Immature natural killer cell (primary cell): ENCODE measurements at regions not wholly inside any gene's neighbourhood (a gene's known extent, or its start where the extent isn't known, plus 50 kb on each side); places are given as distances from the start of the nearest gene placed in this dataset.
"Not testable (repeated sequence)": the region's sequence is repeated elsewhere in the genome, so short reads cannot be mapped to it uniquely, and the experiment has no call there.

Experiments used
- DNase-seq, 3 donors: peaks; one replicate each; pipeline ENCODE4 v3.0.0; 2022; ENCODE audit warnings: mixed read lengths in 1 of 3
- H3K27ac Mint-ChIP-seq, 6 donors: one replicate each; pipeline ENCODE4 v1.8.0; 2020; ENCODE audit warnings: mixed read lengths in 6 of 6, mild to moderate bottlenecking in 5 of 6, inconsistent platforms in 4 of 6, moderate library complexity in 3 of 6
- H3K27me3 Mint-ChIP-seq, 3 donors: one replicate each; pipeline ENCODE4 v1.8.0; 2020 to 2021; ENCODE audit warnings: low read depth in 3 of 3, mild to moderate bottlenecking in 3 of 3, mixed read lengths in 3 of 3, moderate library complexity in 3 of 3, inconsistent platforms in 1 of 3
- H3K36me3 Mint-ChIP-seq, 3 donors: one replicate each; pipeline ENCODE4 v1.8.0; 2020; ENCODE audit warnings: mixed read lengths in 3 of 3, inconsistent platforms in 2 of 3, mild to moderate bottlenecking in 2 of 3
- H3K4me1 Mint-ChIP-seq, 2 donors: one replicate each; pipeline ENCODE4 v1.8.0; 2020; ENCODE audit warnings: inconsistent platforms in 2 of 2, mild to moderate bottlenecking in 2 of 2, mixed read lengths in 2 of 2, moderate library complexity in 1 of 2
- H3K4me3 Mint-ChIP-seq, 5 donors: one replicate each; pipeline ENCODE4 v1.8.0; 2020; ENCODE audit warnings: mild to moderate bottlenecking in 5 of 5, mixed read lengths in 5 of 5, inconsistent platforms in 3 of 5, moderate library complexity in 3 of 5
- H3K9me3 Mint-ChIP-seq, 6 donors: one replicate each; pipeline ENCODE4 v1.8.0; 2020; ENCODE audit warnings: mild to moderate bottlenecking in 6 of 6, mixed read lengths in 6 of 6, inconsistent platforms in 4 of 6, moderate library complexity in 3 of 6

- Mint-ChIP-seq H3K9me3 (no peaks in the 10 kb centered on the region), H3K27ac (no peak overlapping the region), H3K4me1 (no peaks in the 10 kb centered on the region), H3K36me3 (no peaks in the 10 kb centered on the region), H3K4me3 (no peak overlapping the region), H3K27me3 (peaks cover 0 to 3% (median 2%) of the 10 kb centered on the region in 3 donors)
- DNase-seq, result no peak
Measured at GRCh38 chr3:107450254-107450893, 72.4 kb upstream of the BBX start.

- Mint-ChIP-seq H3K4me1 (no peaks in the 10 kb centered on the region), H3K9me3 (no peaks in the 10 kb centered on the region), H3K27ac (no peak overlapping the region), H3K36me3 (no peaks in the 10 kb centered on the region), H3K27me3 (peaks cover 0 to 5% (median 3%) of the 10 kb centered on the region in 3 donors), H3K4me3 (no peak overlapping the region)
- DNase-seq, result no peak
Measured at GRCh38 chr3:107452436-107452835, 70.3 kb upstream of the BBX start.

GRCh38 chr3:107453504-107453903 lies 69.3 kb upstream of the BBX start:
- Mint-ChIP-seq H3K4me3 (no peak overlapping the region), H3K27ac (no peak overlapping the region)

GRCh38 chr3:107455621-107456020 lies 67.1 kb upstream of the BBX start:
- Mint-ChIP-seq H3K36me3 (no peaks in the 10 kb centered on the region), H3K4me1 (no peaks in the 10 kb centered on the region), H3K27ac (no peak overlapping the region), H3K4me3 (no peak overlapping the region), H3K27me3 (peaks cover 0 to 5% (median 3%) of the 10 kb centered on the region in 3 donors), H3K9me3 (no peaks in the 10 kb centered on the region)
- no peak for DNase-seq

More at GRCh38 chr3:107453504-107453903, 69.3 kb upstream of the BBX start:
- Mint-ChIP-seq H3K36me3 (no peaks in the 10 kb centered on the region), H3K4me1 (no peaks in the 10 kb centered on the region), H3K27me3 (peaks cover 0 to 5% (median 4%) of the 10 kb centered on the region in 3 donors), H3K9me3 (no peaks in the 10 kb centered on the region)
- no peak for DNase-seq

GRCh38 chr3:107456501-107456900 lies 66.3 kb upstream of the BBX start:
- DNase-seq, result no peak
- no peaks in the 10 kb centered on the region for H3K9me3 Mint-ChIP-seq
- H3K4me3 Mint-ChIP-seq, result no peak overlapping the region
- no peak overlapping the region for H3K27ac Mint-ChIP-seq
- no peaks in the 10 kb centered on the region for H3K36me3 Mint-ChIP-seq
- no peaks in the 10 kb centered on the region for H3K4me1 Mint-ChIP-seq
- H3K27me3 Mint-ChIP-seq, result peaks cover 0 to 5% (median 3%) of the 10 kb centered on the region in 3 donors

- Mint-ChIP-seq H3K36me3 (no peaks in the 10 kb centered on the region), H3K27me3 (peaks cover 0 to 5% (median 5%) of the 10 kb centered on the region in 3 donors), H3K4me1 (no peaks in the 10 kb centered on the region), H3K9me3 (no peaks in the 10 kb centered on the region), H3K4me3 (no peak overlapping the region), H3K27ac (no peak overlapping the region)
- no peak for DNase-seq
Measured at GRCh38 chr3:107458871-107459270, 63.9 kb upstream of the BBX start.

GRCh38 chr3:107461721-107462120 lies 61.0 kb upstream of the BBX start:
- peaks cover 0 to 7% (median 3%) of the 10 kb centered on the region in 3 donors for H3K27me3 Mint-ChIP-seq
- no peaks in the 10 kb centered on the region for H3K4me1 Mint-ChIP-seq
- no peaks in the 10 kb centered on the region for H3K9me3 Mint-ChIP-seq
- no peak overlapping the region for H3K27ac Mint-ChIP-seq
- no peak for DNase-seq
- no peak overlapping the region for H3K4me3 Mint-ChIP-seq
- H3K36me3 Mint-ChIP-seq, result no peaks in the 10 kb centered on the region

GRCh38 chr3:107464037-107464436 lies 58.7 kb upstream of the BBX start:
- no peak overlapping the region for H3K27ac Mint-ChIP-seq

GRCh38 chr3:107465064-107465631 lies 57.6 kb upstream of the BBX start:
- Mint-ChIP-seq H3K4me1 (no peaks in the 10 kb centered on the region), H3K9me3 (no peaks in the 10 kb centered on the region), H3K27ac (no peak overlapping the region), H3K4me3 (no peak overlapping the region), H3K36me3 (no peaks in the 10 kb centered on the region), H3K27me3 (peaks cover 0 to 12% (median 6%) of the 10 kb centered on the region in 3 donors)
- DNase-seq, result no peak

More at GRCh38 chr3:107464037-107464436, 58.7 kb upstream of the BBX start:
- H3K36me3 Mint-ChIP-seq, result no peaks in the 10 kb centered on the region
- no peaks in the 10 kb centered on the region for H3K9me3 Mint-ChIP-seq
- no peaks in the 10 kb centered on the region for H3K4me1 Mint-ChIP-seq
- no peak overlapping the region for H3K4me3 Mint-ChIP-seq
- peaks cover 0 to 10% (median 2%) of the 10 kb centered on the region in 3 donors for H3K27me3 Mint-ChIP-seq
- no peak for DNase-seq

GRCh38 chr3:107468782-107469181 lies 54.0 kb upstream of the BBX start:
- Mint-ChIP-seq H3K27me3 (peaks cover 2 to 18% (median 6%) of the 10 kb centered on the region in 3 donors), H3K4me3 (no peak overlapping the region), H3K27ac (no peak overlapping the region), H3K36me3 (peaks cover 0 to 4% (median 0%) of the 10 kb centered on the region in 3 donors), H3K9me3 (peaks cover 0 to 10% (median 0%) of the 10 kb centered on the region in 6 donors), H3K4me1 (no peaks in the 10 kb centered on the region)
- DNase-seq, result no peak

- H3K4me1 Mint-ChIP-seq, H3K27ac Mint-ChIP-seq, DNase-seq, H3K36me3 Mint-ChIP-seq, H3K4me3 Mint-ChIP-seq: not testable (repeated sequence)
- Mint-ChIP-seq H3K9me3 (peaks cover 0 to 10% (median 0%) of the 10 kb centered on the region in 6 donors), H3K27me3 (peaks cover 3 to 24% (median 7%) of the 10 kb centered on the region in 3 donors)
Measured at GRCh38 chr3:107470496-107470895, 52.3 kb upstream of the BBX start.
